Body of pancreas (tissue), 4 donors: ENCODE measurements at regions not wholly inside any gene's neighbourhood (a gene's known extent, or its start where the extent isn't known, plus 50 kb on each side); places are given as distances from the start of the nearest gene placed in this dataset.

Source experiments
- POLR2A ChIP-seq, 3 donors: fragments of 450-650 bp; IDR thresholded peaks; one replicate each; pipeline ENCODE4 v1.6.1; 2016; ENCODE audit warnings: antibody characterized with exemption in 3 of 3, mild to moderate bottlenecking in 2 of 3
- TF ChIP-seq, protein P1 (sequence below), 7 experiments: fragments of 450-650 bp in 4 of 7; fragments of 200-600 bp in 3 of 7; sonication (generic) in 3 of 7; IDR thresholded peaks; one replicate each; pipeline ENCODE4 v1.5.1; 2016 to 2019; ENCODE audit warnings: antibody characterized with exemption in 7 of 7

- TF ChIP-seq, protein P1, sequence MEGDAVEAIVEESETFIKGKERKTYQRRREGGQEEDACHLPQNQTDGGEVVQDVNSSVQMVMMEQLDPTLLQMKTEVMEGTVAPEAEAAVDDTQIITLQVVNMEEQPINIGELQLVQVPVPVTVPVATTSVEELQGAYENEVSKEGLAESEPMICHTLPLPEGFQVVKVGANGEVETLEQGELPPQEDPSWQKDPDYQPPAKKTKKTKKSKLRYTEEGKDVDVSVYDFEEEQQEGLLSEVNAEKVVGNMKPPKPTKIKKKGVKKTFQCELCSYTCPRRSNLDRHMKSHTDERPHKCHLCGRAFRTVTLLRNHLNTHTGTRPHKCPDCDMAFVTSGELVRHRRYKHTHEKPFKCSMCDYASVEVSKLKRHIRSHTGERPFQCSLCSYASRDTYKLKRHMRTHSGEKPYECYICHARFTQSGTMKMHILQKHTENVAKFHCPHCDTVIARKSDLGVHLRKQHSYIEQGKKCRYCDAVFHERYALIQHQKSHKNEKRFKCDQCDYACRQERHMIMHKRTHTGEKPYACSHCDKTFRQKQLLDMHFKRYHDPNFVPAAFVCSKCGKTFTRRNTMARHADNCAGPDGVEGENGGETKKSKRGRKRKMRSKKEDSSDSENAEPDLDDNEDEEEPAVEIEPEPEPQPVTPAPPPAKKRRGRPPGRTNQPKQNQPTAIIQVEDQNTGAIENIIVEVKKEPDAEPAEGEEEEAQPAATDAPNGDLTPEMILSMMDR (IDR thresholded peaks at IDR 0.05): no peak
- no peak for TF ChIP-seq POLR2A (IDR thresholded peaks at IDR 0.05)
Observed at GRCh38 chr2:201538025-201538424, 86.5 kb downstream of the STRADB start.
